T-helper 1 cell treated with Interleukin-12 subunit alpha and Interleukin-12 subunit beta and Interleukin-4 antibody, amounts not matched to agents 30 μg/mL and 1 μg/mL, for 36 hours (primary cell): ENCODE measurements at regions not wholly inside any gene's neighbourhood (a gene's known extent, or its start where the extent isn't known, plus 50 kb on each side); places are given as distances from the start of the nearest gene placed in this dataset.

ENCODE experiments used
- H3K27ac Mint-ChIP-seq: one replicate; pipeline ENCODE4 v1.8.0; 2021; ENCODE audit warnings: mild to moderate bottlenecking, mixed read lengths
- H3K27me3 Mint-ChIP-seq: one replicate; pipeline ENCODE4 v1.8.0; 2021; ENCODE audit warnings: low read depth, mixed read lengths
- H3K36me3 Mint-ChIP-seq: one replicate; pipeline ENCODE4 v1.8.0; 2021; ENCODE audit warnings: low read depth, mixed read lengths
- H3K4me1 Mint-ChIP-seq: one replicate; pipeline ENCODE4 v1.8.0; 2021; ENCODE audit warnings: low read depth, mixed read lengths
- H3K4me3 Mint-ChIP-seq: one replicate; pipeline ENCODE4 v1.8.0; 2021; ENCODE audit warnings: mild to moderate bottlenecking, moderate library complexity, mixed read lengths
- H3K9me3 Mint-ChIP-seq: one replicate; pipeline ENCODE4 v1.8.0; 2021; ENCODE audit warnings: mixed read lengths

DNA sequence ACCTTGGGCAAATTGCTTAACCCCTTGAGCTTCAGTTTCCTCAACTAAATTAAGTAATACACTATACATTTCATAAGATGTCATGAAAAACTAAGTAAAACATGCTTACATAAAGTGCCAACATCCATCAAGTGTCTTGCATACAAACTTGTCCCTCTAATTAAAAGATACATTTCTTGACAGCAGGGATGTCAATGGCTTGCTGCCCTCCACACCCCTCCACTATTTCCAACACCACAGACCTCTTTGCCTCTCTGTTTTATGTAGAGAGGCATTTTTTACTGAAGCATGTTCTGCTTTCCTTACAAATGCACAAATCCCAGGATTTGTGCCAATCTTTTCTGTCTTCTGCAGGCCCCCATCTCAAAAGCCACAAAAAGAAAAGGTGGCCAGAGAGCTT, 89.0 kb upstream of the HOXC13 start:
- Mint-ChIP-seq H3K9me3 (no peaks in the 10 kb centered on the region), H3K4me3 (no peak overlapping the region), H3K27ac (no peak overlapping the region), H3K27me3 (peaks cover 52% of the 10 kb centered on the region), H3K36me3 (no peaks in the 10 kb centered on the region), H3K4me1 (no peaks in the 10 kb centered on the region)

DNA sequence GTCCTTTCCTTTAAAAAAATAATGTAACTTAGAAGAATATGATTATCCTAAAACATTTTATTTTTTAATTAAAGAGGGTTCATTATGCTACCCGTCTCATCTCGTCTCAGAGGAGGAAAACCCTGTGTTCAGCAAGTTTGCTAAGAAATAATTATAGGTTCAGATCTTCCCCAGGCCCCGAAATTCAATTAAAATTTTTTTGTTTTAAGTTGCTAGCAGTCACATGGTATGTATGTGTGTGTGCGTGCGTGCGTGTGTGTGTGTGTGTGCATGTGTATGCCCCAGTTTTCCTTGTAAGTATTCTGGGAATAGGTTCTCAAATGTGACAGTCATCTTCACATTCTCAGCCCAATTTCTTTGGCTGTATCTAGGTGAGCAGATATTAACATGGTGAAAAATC, 86.6 kb upstream of the HOXC13 start:
- Mint-ChIP-seq H3K36me3 (no peaks in the 10 kb centered on the region), H3K27ac (no peak overlapping the region), H3K4me1 (no peaks in the 10 kb centered on the region), H3K27me3 (peaks cover 45% of the 10 kb centered on the region), H3K4me3 (no peak overlapping the region), H3K9me3 (no peaks in the 10 kb centered on the region)

- H3K9me3 Mint-ChIP-seq, result no peaks in the 10 kb centered on the region
- no peak overlapping the region for H3K4me3 Mint-ChIP-seq
- H3K27ac Mint-ChIP-seq, result no peak overlapping the region
- H3K36me3 Mint-ChIP-seq, result no peaks in the 10 kb centered on the region
- H3K27me3 Mint-ChIP-seq, result peaks cover 38% of the 10 kb centered on the region
- H3K4me1 Mint-ChIP-seq, result no peaks in the 10 kb centered on the region
Observed at GRCh38 chr12:53852992-53853391, 85.6 kb upstream of the HOXC13 start.

DNA sequence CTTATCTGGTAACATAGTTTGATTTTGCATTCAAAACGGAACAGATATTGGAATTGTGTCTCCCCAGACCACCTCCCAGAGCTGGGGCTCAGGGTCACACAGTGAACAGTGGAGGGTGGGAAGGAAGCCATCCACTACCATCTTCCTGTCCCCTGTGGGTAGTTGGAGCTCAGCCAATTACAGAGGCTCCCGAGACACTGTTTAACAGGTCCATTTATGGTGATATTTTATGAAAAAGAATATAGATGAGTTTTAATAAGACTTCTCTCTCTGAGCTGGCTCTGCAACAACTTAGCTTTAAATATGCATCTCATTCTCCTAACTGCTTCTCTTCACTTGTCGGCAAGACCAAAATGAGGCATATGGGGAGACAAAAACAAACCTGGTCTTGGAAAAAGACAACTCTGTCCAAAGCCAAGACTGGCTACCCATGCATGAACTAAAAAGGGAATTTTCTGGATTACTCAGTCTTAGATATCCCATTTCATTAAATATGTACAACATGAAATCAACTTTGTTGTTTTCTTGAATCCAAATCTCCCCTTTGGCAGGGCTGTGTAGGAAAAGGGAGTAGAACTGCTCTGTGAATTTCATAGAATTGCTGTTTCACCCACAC, 83.8 kb upstream of the HOXC13 start:
- Mint-ChIP-seq H3K27me3 (peaks cover 30% of the 10 kb centered on the region), H3K27ac (no peak overlapping the region), H3K4me1 (no peaks in the 10 kb centered on the region), H3K36me3 (no peaks in the 10 kb centered on the region), H3K4me3 (no peak overlapping the region), H3K9me3 (no peaks in the 10 kb centered on the region)

DNA sequence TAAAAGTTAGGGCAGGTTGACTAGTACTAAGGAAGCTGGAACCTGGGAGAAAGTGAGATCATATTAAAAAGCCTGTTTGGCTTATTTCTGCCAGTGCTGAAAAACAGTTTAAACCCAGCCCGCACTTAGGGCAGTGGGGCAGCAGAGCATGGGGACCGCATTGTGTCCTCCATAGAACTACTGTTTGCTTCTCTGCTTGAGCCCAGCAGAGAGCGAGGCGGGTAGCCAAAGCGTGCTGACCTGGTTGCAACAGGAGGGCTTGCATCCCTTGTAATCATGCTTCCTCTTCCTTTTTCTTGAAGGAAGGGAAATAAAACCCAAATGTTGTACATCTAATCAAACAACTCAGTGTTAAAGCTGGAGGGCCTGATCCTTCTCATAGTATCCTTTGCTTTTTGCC, 82.5 kb upstream of the HOXC13 start:
- Mint-ChIP-seq H3K27me3 (peaks cover 28% of the 10 kb centered on the region), H3K9me3 (no peaks in the 10 kb centered on the region), H3K36me3 (no peaks in the 10 kb centered on the region), H3K27ac (no peak overlapping the region), H3K4me3 (no peak overlapping the region), H3K4me1 (no peaks in the 10 kb centered on the region)

DNA sequence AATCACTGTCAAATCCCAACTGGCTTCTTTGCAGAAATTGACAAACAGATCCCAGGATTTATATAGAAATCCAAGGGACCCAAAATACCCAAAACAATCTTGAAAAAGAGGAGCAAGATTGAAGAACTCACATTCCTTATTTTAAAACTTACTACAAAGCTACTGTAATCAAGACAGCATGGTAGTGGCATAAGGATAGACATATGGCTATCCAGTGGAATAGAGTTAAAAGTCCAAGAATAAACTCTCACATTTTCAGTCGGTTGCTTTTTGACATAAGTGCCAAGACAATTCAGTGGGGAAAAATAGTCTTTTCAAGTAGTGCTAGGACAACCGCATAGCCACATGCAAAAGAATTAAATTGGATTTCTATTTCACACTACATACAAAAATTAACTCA, 81.0 kb upstream of the HOXC13 start:
- no peaks in the 10 kb centered on the region for H3K9me3 Mint-ChIP-seq
- no peaks in the 10 kb centered on the region for H3K36me3 Mint-ChIP-seq
- no peaks in the 10 kb centered on the region for H3K4me1 Mint-ChIP-seq
- H3K27me3 Mint-ChIP-seq, result peaks cover 25% of the 10 kb centered on the region
- H3K4me3 Mint-ChIP-seq, result no peak overlapping the region
- no peak overlapping the region for H3K27ac Mint-ChIP-seq

GRCh38 chr12:53860426-53861345, 77.9 kb upstream of the HOXC13 start:
- Mint-ChIP-seq H3K4me3 (no peak overlapping the region), H3K9me3 (no peaks in the 10 kb centered on the region), H3K27ac (no peak overlapping the region), H3K4me1 (no peaks in the 10 kb centered on the region), H3K27me3 (peaks cover 16% of the 10 kb centered on the region), H3K36me3 (no peaks in the 10 kb centered on the region)

GRCh38 chr12:53862206-53862605, 76.4 kb upstream of the HOXC13 start:
- Mint-ChIP-seq H3K9me3 (no peaks in the 10 kb centered on the region), H3K27ac (no peak overlapping the region), H3K4me3 (no peak overlapping the region), H3K36me3 (no peaks in the 10 kb centered on the region), H3K27me3 (peaks cover 8% of the 10 kb centered on the region), H3K4me1 (no peaks in the 10 kb centered on the region)

DNA sequence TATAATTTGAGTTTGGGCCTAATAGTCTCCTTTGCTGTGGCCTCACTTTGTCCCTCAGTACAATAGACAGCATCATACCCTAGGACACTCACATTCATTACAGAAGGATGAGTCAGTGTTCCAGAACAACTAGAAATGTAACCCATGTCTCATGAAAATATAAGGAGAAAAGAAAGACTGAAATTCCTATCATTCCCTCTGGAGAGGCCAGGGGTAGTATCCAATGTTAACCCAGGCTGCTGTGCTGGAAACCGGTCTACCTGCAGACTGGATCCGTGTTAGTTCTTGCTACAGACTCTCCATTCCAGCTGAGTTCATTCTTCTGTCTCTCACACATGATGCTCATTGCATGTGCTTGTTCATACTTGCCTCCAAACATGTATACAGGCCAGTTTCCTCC, 75.8 kb upstream of the HOXC13 start:
- Mint-ChIP-seq H3K4me1 (no peaks in the 10 kb centered on the region), H3K27me3 (peaks cover 11% of the 10 kb centered on the region), H3K9me3 (no peaks in the 10 kb centered on the region), H3K4me3 (no peak overlapping the region), H3K27ac (no peak overlapping the region), H3K36me3 (no peaks in the 10 kb centered on the region)

DNA sequence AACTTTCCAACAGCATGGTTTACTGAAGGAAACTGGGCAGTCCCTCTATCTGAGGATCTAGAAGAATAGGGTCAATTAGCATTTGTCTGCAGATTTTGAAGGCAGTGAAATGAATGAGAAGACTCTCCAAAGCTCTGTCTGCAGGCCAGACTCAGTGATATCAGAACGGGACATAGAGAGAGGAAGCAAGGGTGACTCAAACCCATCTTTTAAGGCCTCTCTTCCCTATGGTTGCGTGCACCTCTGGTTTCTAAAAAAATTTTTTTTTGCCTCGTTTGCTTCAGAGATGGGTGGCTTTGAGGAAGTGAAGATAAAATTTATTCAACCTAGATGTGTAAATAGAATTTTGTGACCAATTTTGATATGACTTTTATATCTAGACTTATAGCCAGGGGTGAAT, 71.9 kb upstream of the HOXC13 start:
- Mint-ChIP-seq H3K27ac (no peak overlapping the region), H3K4me1 (no peaks in the 10 kb centered on the region), H3K4me3 (no peak overlapping the region), H3K36me3 (no peaks in the 10 kb centered on the region), H3K27me3 (peaks cover 18% of the 10 kb centered on the region), H3K9me3 (no peaks in the 10 kb centered on the region)

GRCh38 chr12:53867216-53868012, 71.2 kb upstream of the HOXC13 start:
- Mint-ChIP-seq H3K27ac (no peak overlapping the region), H3K9me3 (no peaks in the 10 kb centered on the region), H3K36me3 (no peaks in the 10 kb centered on the region), H3K27me3 (peaks cover 21% of the 10 kb centered on the region), H3K4me1 (no peaks in the 10 kb centered on the region), H3K4me3 (no peak overlapping the region)

DNA sequence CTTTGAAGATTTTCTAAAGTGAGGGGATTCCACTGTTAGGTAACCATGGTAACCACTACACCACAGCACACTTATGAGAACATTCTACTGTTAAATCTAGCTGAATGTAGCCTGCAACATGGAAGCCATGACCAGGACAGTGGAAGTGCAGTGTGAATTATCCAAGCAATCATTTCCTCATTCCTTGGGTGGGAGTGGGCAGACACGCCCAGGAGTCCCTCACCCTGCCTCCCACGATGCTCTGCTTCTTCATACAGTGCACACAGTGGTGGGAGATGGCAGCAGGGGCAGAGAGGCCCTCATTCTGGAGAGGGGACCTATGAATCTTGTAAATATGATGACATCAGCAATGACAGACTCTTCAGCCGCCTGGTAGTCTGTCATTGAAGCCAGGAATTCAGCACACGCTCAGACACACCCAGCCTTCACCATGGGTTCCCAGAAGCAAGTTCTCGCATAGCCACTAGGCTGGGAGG, 70.1 kb upstream of the HOXC13 start:
- Mint-ChIP-seq H3K4me1 (no peaks in the 10 kb centered on the region), H3K9me3 (no peaks in the 10 kb centered on the region), H3K36me3 (no peaks in the 10 kb centered on the region), H3K4me3 (no peak overlapping the region), H3K27ac (no peak overlapping the region), H3K27me3 (peaks cover 32% of the 10 kb centered on the region)

DNA sequence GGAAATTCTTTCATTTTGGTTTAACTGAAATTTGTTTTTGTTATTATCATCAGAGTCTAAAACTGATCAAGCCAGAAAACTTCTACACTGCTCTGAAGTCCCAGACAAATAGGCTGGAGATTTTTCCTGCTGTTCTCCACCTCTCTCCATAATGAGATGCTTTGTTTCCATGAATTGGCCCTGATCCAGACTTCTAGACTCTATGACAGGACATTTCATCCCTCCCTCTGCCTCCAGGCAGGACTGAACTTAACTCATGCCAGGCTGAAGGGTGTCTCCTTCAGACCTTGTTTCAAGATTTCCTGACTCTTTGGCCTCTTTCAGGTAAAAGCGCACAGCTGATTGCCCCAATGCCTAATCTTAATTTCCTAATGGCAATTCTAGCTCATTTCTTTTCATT, 69.1 kb upstream of the HOXC13 start:
- no peak overlapping the region for H3K4me3 Mint-ChIP-seq

GRCh38 chr12:53870117-53870516, 68.5 kb upstream of the HOXC13 start:
- H3K4me3 Mint-ChIP-seq, result no peak overlapping the region
- no peaks in the 10 kb centered on the region for H3K4me1 Mint-ChIP-seq
- H3K27ac Mint-ChIP-seq, result no peak overlapping the region
- peaks cover 32% of the 10 kb centered on the region for H3K27me3 Mint-ChIP-seq
- no peaks in the 10 kb centered on the region for H3K36me3 Mint-ChIP-seq
- H3K9me3 Mint-ChIP-seq, result no peaks in the 10 kb centered on the region

More for the DNA sequence above, 69.1 kb upstream of the HOXC13 start:
- Mint-ChIP-seq H3K27ac (no peak overlapping the region), H3K36me3 (no peaks in the 10 kb centered on the region), H3K4me1 (no peaks in the 10 kb centered on the region), H3K27me3 (peaks cover 32% of the 10 kb centered on the region), H3K9me3 (no peaks in the 10 kb centered on the region)
